Heart left ventricle (tissue), 16 donors: ENCODE measurements at regions not wholly inside any gene's neighbourhood (a gene's known extent, or its start where the extent isn't known, plus 50 kb on each side); places are given as distances from the start of the nearest gene placed in this dataset.

Source experiments
- ATAC-seq, 4 donors: fragments of 200-7000 bp; cut with Tn5 transposase; one replicate each; pipeline ENCODE4 v1.9.1; 2020 to 2022; ENCODE audit warnings: moderate library complexity in 4 of 4, mild to moderate bottlenecking in 3 of 4, moderate number of reproducible peaks in 1 of 4
- DNase-seq, 5 donors: peaks; one replicate each; pipeline ENCODE4 v3.0.0-alpha.2; 2020
- H3K27ac ChIP-seq, 12 donors: fragments of 200-600 bp; sonication (generic) in 4 of 12; one replicate each; pipeline versions ENCODE4 v1.5.0 to v1.8.0; 2016 to 2022; ENCODE audit warnings: mild to moderate bottlenecking in 2 of 12
- H3K27me3 ChIP-seq, 9 donors: fragments of 200-600 bp; sonication (generic) in 2 of 9; one replicate each; pipeline versions ENCODE4 v1.5.1 to v1.8.0; 2016 to 2022; ENCODE audit warnings: mild to moderate bottlenecking in 3 of 9
- H3K36me3 ChIP-seq, 9 donors: fragments of 200-600 bp; sonication (generic) in 2 of 9; one replicate each; pipeline versions ENCODE4 v1.5.0 to v1.8.0; 2018 to 2022; ENCODE audit warnings: mild to moderate bottlenecking in 2 of 9
- H3K4me1 ChIP-seq, 12 donors: fragments of 200-600 bp; sonication (generic) in 4 of 12; one replicate each; pipeline versions ENCODE4 v1.5.0 to v1.8.0; 2016 to 2022; ENCODE audit warnings: mild to moderate bottlenecking in 3 of 12
- H3K4me3 ChIP-seq, 12 donors: fragments of 200-600 bp; sonication (generic) in 4 of 12; one replicate each; pipeline versions ENCODE4 v1.5.0 to v1.8.0; 2017 to 2022; ENCODE audit warnings: mild to moderate bottlenecking in 9 of 12, moderate library complexity in 4 of 12
- H3K9me3 ChIP-seq, 12 donors: fragments of 200-600 bp; sonication (generic) in 4 of 12; one replicate each; pipeline versions ENCODE4 v1.5.0 to v1.8.0; 2016 to 2022; ENCODE audit warnings: mild to moderate bottlenecking in 1 of 12
- CTCF ChIP-seq, 12 donors: fragments of 200-600 bp; sonication (generic) in 4 of 12; IDR thresholded peaks; one replicate each; pipeline versions ENCODE4 v1.5.0 to v1.8.0; 2018 to 2022; ENCODE audit warnings: antibody characterized with exemption in 12 of 12, mild to moderate bottlenecking in 5 of 12
- POLR2A ChIP-seq, 2 donors: fragments of 450-650 bp; IDR thresholded peaks; one replicate each; pipeline ENCODE4 v1.6.1; 2017; ENCODE audit warnings: antibody characterized with exemption in 2 of 2, mild to moderate bottlenecking in 2 of 2, moderate library complexity in 2 of 2
- WGBS, 4 donors: extraction: QIAGEN DNeasy Blood & Tissue Kit in 2 of 4; methylation state at CpG; one replicate each; pipeline versions ENCODE4 v1.1.5 to v1.1.7; 2013 to 2018; 5-methylcytosine and 5-hydroxymethylcytosine counted together
- intact Hi-C, 10 donors: fragments of 100-400 bp; cut with DNase I; formaldehyde crosslinking; loops; one replicate each; pipeline versions ENCODE4 v1.11.1 to v1.14.2; 2022
- donor health status: ischemic (EF 13 %, LVEDD 7.1; RV severe dilation, severe dysfunction).
- donor health status: healthy with polysubstance abuse.
- donor health status: DM: no; HTN: yes; CAD: no.
- donor health status: DM: no; HTN: no; CAD: no.
- donor health status: ischemic (EF 25% LVEDD 6.9; RV normal size, moderate dysfunction).
- donor health status: ischemic (EF 25% LVEDD 5.7; RV mildly dilated, moderate dysfunction).
- donor health status: healthy.
- donor health status: DM: yes; HTN: yes; CAD: no.
- donor health status: ischemic (EF 35%, LVEDD 5.7; RV mildly dilated, moderate dysfunction).
- donor health status: nonischemic (EF 11% LVEDD 7.7; RV severe dilation, severe dysfunction).
- donor health status: DM: yes; HTN: yes; CAD: no.
- donor health status: PGD.
- donor health status: ischemic (EF 29% LVEDD 5.4; RV normal size, mild dysfunction).
- donor health status: nonischemic (EF 23%, LVEDD 6.1; RV moderate dilation, normal function).

GRCh38 chr3:127121885-127122284 lies 71.0 kb upstream of the PRR23E start:
- Histone ChIP-seq H3K27ac (no peak overlapping the region), H3K4me1 (no peaks in the 10 kb centered on the region), H3K9me3 (peaks cover 0 to 6% (median 0%) of the 10 kb centered on the region in 12 donors), H3K36me3 (no peaks in the 10 kb centered on the region), H3K27me3 (peaks cover 0 to 5% (median 0%) of the 10 kb centered on the region in 9 donors), H3K4me3 (no peak overlapping the region)
- TF ChIP-seq CTCF (IDR thresholded peaks at IDR 0.05), result no peak
- no peak for TF ChIP-seq POLR2A (IDR thresholded peaks at IDR 0.05)
- no peak for ATAC-seq
- intact Hi-C loops, result no loop called here
- DNase-seq, result no peak
- WGBS, 4 donors, result 53 to 69% (median 59%) methylated on average over 1 of the region's 1 CpG

GRCh38 chr3:127123533-127123932 lies 69.4 kb upstream of the PRR23E start:
- TF ChIP-seq CTCF (IDR thresholded peaks at IDR 0.05), result no peak
- TF ChIP-seq POLR2A (IDR thresholded peaks at IDR 0.05), result no peak
- ATAC-seq (no peak), DNase-seq (no peak)
- H3K9me3 ChIP-seq, result no peaks in the 10 kb centered on the region
- intact Hi-C loops, result no loop called here
- no peak overlapping the region for H3K27ac ChIP-seq
- peaks cover 0 to 5% (median 0%) of the 10 kb centered on the region in 9 donors for H3K27me3 ChIP-seq
- H3K36me3 ChIP-seq, result no peaks in the 10 kb centered on the region
- no peak overlapping the region for H3K4me3 ChIP-seq
- WGBS, 4 donors, result 81 to 90% (median 84%) methylated on average over 2 of the region's 2 CpGs
- no peaks in the 10 kb centered on the region for H3K4me1 ChIP-seq

- TF ChIP-seq POLR2A (IDR thresholded peaks at IDR 0.05) (no peak), CTCF (IDR thresholded peaks at IDR 0.05) (no peak)
- H3K4me1 ChIP-seq, result no peaks in the 10 kb centered on the region
- no peaks in the 10 kb centered on the region for H3K36me3 ChIP-seq
- no peaks in the 10 kb centered on the region for H3K9me3 ChIP-seq
- no peak overlapping the region for H3K4me3 ChIP-seq
- ATAC-seq (no peak), DNase-seq (no peak)
- peaks cover 0 to 5% (median 0%) of the 10 kb centered on the region in 9 donors for H3K27me3 ChIP-seq
- intact Hi-C loops, result no loop called here
- no peak overlapping the region for H3K27ac ChIP-seq
- WGBS, 4 donors, result 48 to 60% (median 51%) methylated on average over 4 of the region's 4 CpGs
Observed at GRCh38 chr3:127124120-127124519, 68.8 kb upstream of the PRR23E start.

DNA sequence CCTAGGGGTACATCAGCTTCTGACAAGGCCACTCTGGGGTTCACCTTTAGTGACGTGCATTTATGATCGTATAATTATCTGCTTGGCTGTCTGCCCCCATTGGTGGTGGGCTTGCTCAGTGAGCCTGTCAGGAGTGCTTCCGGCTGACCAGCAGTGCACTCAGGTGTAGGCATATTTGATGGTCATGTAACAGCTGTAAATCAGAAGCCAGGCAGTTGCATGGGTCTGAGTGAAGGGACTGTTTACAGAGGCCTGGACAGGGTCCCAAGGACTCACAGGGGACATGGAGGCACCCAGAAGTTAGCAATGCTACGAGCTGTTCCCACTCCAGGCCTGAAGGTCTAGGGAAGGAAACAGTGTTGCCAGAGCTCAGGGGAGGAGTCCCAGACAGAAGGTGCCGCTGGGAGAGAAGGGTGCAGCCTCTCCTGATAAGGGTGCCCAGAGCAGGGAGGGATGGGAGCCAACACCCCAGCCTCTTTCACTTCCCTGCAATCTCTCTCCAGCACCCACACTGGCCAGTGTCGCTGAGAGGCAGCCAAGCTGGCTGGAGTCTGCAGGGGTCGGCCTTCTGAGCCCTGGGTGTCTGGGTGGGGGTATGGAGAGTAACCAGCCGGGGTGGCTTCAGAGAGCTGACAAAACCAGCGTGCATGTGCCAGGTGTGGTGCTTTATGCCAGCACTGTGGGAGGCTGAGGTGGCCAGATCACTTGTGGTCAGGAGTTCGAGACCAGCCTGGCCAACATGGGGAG lies 61.3 kb upstream of the PRR23E start:
- peaks cover 0 to 25% (median 17%) of the 10 kb centered on the region in 12 donors for H3K4me1 ChIP-seq
- TF ChIP-seq CTCF (IDR thresholded peaks at IDR 0.05), result no peak
- no peak for TF ChIP-seq POLR2A (IDR thresholded peaks at IDR 0.05)
- H3K27ac ChIP-seq, result no peak overlapping the region
- intact Hi-C loops, result loop anchor here in 1 of 10 donors (10.0 kb wide), 1 partner anchor 147 kb away; the partner anchor contains the start of gene PLXNA1
- DNase-seq, result peak in 1 of 5 donors; percentile 26
- H3K27me3 ChIP-seq, result peaks cover 0 to 18% (median 0%) of the 10 kb centered on the region in 9 donors
- no peak overlapping the region for H3K4me3 ChIP-seq
- H3K9me3 ChIP-seq, result no peaks in the 10 kb centered on the region
- ATAC-seq, result peak in 3 of 4 donors; percentile 22 to 56 (median 33)
- H3K36me3 ChIP-seq, result no peaks in the 10 kb centered on the region
- WGBS, 4 donors, result 60 to 79% (median 63%) methylated on average over 10 of the region's 10 CpGs
